Astrocyte (in vitro differentiated cells and primary cell): ENCODE measurements at regions not wholly inside any gene's neighbourhood (a gene's known extent, or its start where the extent isn't known, plus 50 kb on each side); places are given as distances from the start of the nearest gene placed in this dataset.

Source experiments
- DNase-seq: peaks from one replicate; pipeline ENCODE4 v3.0.0-alpha.2; 2010; ENCODE audit warnings: low read depth
- FAIRE-seq: peaks from 2 replicates; lab custom pipeline; 2011; peaks lifted over from hg19 to GRCh38; lab: Jason Lieb, UNC
- H2AFZ ChIP-seq: 2 replicates; pipeline ENCODE4 v1.6.0; 2012; ENCODE audit warnings: low read depth, low read length, inconsistent platforms
- H3K27ac ChIP-seq: 2 replicates; pipeline ENCODE4 v1.5.1; 2011; ENCODE audit warnings: low read depth, low read length, inconsistent platforms
- H3K27me3 ChIP-seq: 2 replicates; pipeline ENCODE4 v1.6.0; 2011; ENCODE audit warnings: low read length, inconsistent platforms; ENCODE audit not compliant: insufficient read depth
- H3K36me3 ChIP-seq: 2 replicates; pipeline ENCODE4 v1.5.1; 2011; ENCODE audit warnings: low read length, inconsistent platforms; ENCODE audit not compliant: insufficient read depth
- H3K4me1 ChIP-seq: 2 replicates; pipeline ENCODE4 v1.5.1; 2011; ENCODE audit warnings: low read length, inconsistent platforms; ENCODE audit not compliant: insufficient read depth
- H3K4me2 ChIP-seq: 2 replicates; pipeline ENCODE4 v1.6.0; 2012; ENCODE audit warnings: low read length, inconsistent platforms
- H3K4me3 ChIP-seq: 2 replicates; pipeline ENCODE4 v1.5.1; 2011; ENCODE audit warnings: low read depth, mild to moderate bottlenecking, low read length, inconsistent platforms; ENCODE audit not compliant: insufficient read depth
- H3K79me2 ChIP-seq: 2 replicates; pipeline ENCODE4 v1.6.0; 2012; ENCODE audit warnings: mild to moderate bottlenecking, low read length, inconsistent platforms; ENCODE audit not compliant: insufficient read depth
- H3K9ac ChIP-seq: 2 replicates; pipeline ENCODE4 v1.6.0; 2012; ENCODE audit warnings: mild to moderate bottlenecking, low read length, inconsistent platforms
- H3K9me3 ChIP-seq: 2 replicates; pipeline ENCODE4 v1.5.1; 2012; ENCODE audit warnings: low read depth, mild to moderate bottlenecking, low read length, inconsistent platforms; ENCODE audit not compliant: insufficient read depth
- H4K20me1 ChIP-seq: 2 replicates; pipeline ENCODE4 v1.6.0; 2012; ENCODE audit warnings: low read length, inconsistent platforms; ENCODE audit not compliant: insufficient read depth
- H3K27ac Mint-ChIP-seq: one replicate; pipeline ENCODE4 v1.8.0; 2021; ENCODE audit warnings: mild to moderate bottlenecking, mixed read lengths; ENCODE audit not compliant: unreplicated experiment
- H3K27me3 Mint-ChIP-seq: one replicate; pipeline ENCODE4 v1.8.0; 2021; ENCODE audit warnings: low read depth, mixed read lengths; ENCODE audit not compliant: unreplicated experiment
- H3K36me3 Mint-ChIP-seq: one replicate; pipeline ENCODE4 v1.8.0; 2021; ENCODE audit warnings: low read depth, mixed read lengths; ENCODE audit not compliant: unreplicated experiment
- H3K4me1 Mint-ChIP-seq: one replicate; pipeline ENCODE4 v1.8.0; 2021; ENCODE audit warnings: low read depth, mixed read lengths; ENCODE audit not compliant: unreplicated experiment
- H3K4me3 Mint-ChIP-seq: one replicate; pipeline ENCODE4 v1.8.0; 2021; ENCODE audit warnings: mild to moderate bottlenecking, moderate library complexity, mixed read lengths; ENCODE audit not compliant: unreplicated experiment
- H3K9me3 Mint-ChIP-seq: one replicate; pipeline ENCODE4 v1.8.0; 2021; ENCODE audit warnings: mild to moderate bottlenecking, mixed read lengths; ENCODE audit not compliant: unreplicated experiment
- EZH2 ChIP-seq: IDR thresholded peaks from 2 replicates; pipeline ENCODE4 v1.6.1; 2012; ENCODE audit warnings: mild to moderate bottlenecking, low read length, inconsistent platforms; ENCODE audit not compliant: insufficient read depth
- TF ChIP-seq, protein P1 (sequence below): IDR thresholded peaks from 2 replicates; pipeline ENCODE4 v1.5.1; 2011; ENCODE audit warnings: low read depth, mild to moderate bottlenecking, inconsistent platforms, low read length, moderate library complexity; ENCODE audit not compliant: insufficient read depth

DNA sequence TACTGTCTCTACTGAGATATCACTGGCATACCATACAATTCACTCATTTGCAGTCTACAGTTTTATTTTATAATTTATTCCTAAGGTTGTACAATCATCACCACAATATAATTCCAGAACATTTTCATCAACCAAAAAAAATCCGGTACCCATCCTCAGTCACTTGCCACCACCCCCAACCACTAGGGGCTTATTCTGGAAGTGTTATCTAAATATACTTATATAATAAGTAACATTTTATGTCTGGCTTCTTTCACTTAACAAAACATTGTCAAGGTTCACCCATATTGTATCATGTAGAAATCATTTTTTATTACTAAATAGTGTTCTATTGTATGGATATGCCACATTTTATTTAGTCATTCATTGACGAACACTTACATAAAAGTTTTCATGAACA is 440.8 kb downstream of the RNF144A start:
- Histone ChIP-seq H3K4me1 (no peaks in the 10 kb centered on the region), H3K4me2 (no peak overlapping the region), H3K36me3 (no peaks in the 10 kb centered on the region), H4K20me1 (no peaks in the 10 kb centered on the region), H3K9ac (no peak overlapping the region), H3K4me3 (no peak overlapping the region), H3K27ac (no peak overlapping the region), H2AFZ (no peak overlapping the region), H3K27me3 (no peaks in the 10 kb centered on the region), H3K9me3 (no peaks in the 10 kb centered on the region), H3K79me2 (no peaks in the 10 kb centered on the region)
- Mint-ChIP-seq H3K36me3 (no peaks in the 10 kb centered on the region), H3K27ac (no peak overlapping the region), H3K4me1 (peaks cover 6% of the 10 kb centered on the region), H3K4me3 (no peak overlapping the region), H3K9me3 (no peaks in the 10 kb centered on the region), H3K27me3 (no peaks in the 10 kb centered on the region)
- TF ChIP-seq EZH2, result no peak
- TF ChIP-seq, protein P1, sequence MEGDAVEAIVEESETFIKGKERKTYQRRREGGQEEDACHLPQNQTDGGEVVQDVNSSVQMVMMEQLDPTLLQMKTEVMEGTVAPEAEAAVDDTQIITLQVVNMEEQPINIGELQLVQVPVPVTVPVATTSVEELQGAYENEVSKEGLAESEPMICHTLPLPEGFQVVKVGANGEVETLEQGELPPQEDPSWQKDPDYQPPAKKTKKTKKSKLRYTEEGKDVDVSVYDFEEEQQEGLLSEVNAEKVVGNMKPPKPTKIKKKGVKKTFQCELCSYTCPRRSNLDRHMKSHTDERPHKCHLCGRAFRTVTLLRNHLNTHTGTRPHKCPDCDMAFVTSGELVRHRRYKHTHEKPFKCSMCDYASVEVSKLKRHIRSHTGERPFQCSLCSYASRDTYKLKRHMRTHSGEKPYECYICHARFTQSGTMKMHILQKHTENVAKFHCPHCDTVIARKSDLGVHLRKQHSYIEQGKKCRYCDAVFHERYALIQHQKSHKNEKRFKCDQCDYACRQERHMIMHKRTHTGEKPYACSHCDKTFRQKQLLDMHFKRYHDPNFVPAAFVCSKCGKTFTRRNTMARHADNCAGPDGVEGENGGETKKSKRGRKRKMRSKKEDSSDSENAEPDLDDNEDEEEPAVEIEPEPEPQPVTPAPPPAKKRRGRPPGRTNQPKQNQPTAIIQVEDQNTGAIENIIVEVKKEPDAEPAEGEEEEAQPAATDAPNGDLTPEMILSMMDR, result no peak
- FAIRE-seq (no peak), DNase-seq (no peak)

DNA sequence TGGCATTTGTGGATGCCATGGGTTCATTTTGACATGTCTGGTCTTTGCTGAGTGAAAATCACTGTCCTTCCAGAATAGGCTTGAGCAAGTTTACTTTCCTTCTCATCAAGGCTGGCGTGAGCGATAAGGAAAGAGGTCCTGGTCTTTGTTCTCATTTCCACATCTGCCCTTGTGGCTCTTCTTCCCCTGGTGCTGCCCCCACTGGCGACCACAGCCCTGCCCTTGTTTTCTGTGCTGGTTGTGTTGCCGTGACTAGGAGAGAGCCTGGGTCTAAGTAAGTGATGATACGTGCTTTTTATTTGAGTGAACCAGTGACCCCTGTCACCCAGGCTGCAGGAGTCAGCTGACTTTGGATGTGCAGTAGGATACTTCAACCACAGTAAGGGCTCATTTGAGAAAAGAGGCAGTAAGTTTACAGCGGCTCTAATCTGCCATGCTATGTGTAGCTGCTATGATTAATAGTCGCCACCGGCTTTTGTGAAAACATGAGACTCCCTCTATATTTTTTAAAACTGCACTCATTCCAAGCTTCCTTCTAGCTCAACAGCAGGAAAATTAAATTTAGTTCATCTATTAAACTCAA is 441.7 kb downstream of the RNF144A start:
- H3K36me3 ChIP-seq, result no peaks in the 10 kb centered on the region
- DNase-seq (no peak), FAIRE-seq (no peak)
- no peaks in the 10 kb centered on the region for H3K79me2 ChIP-seq
- no peaks in the 10 kb centered on the region for H3K36me3 Mint-ChIP-seq
- no peak for TF ChIP-seq EZH2
- no peak overlapping the region for H3K4me2 ChIP-seq
- H3K27ac ChIP-seq, result no peak overlapping the region
- H3K27me3 ChIP-seq, result no peaks in the 10 kb centered on the region
- H3K4me3 ChIP-seq, result no peak overlapping the region
- H3K4me1 Mint-ChIP-seq, result peaks cover 6% of the 10 kb centered on the region
- H3K27me3 Mint-ChIP-seq, result no peaks in the 10 kb centered on the region
- H3K9me3 Mint-ChIP-seq, result no peaks in the 10 kb centered on the region
- no peak overlapping the region for H3K9ac ChIP-seq
- H3K9me3 ChIP-seq, result no peaks in the 10 kb centered on the region
- H4K20me1 ChIP-seq, result no peaks in the 10 kb centered on the region
- H2AFZ ChIP-seq, result no peak overlapping the region
- no peaks in the 10 kb centered on the region for H3K4me1 ChIP-seq
- no peak overlapping the region for H3K27ac Mint-ChIP-seq
- no peak overlapping the region for H3K4me3 Mint-ChIP-seq

DNA sequence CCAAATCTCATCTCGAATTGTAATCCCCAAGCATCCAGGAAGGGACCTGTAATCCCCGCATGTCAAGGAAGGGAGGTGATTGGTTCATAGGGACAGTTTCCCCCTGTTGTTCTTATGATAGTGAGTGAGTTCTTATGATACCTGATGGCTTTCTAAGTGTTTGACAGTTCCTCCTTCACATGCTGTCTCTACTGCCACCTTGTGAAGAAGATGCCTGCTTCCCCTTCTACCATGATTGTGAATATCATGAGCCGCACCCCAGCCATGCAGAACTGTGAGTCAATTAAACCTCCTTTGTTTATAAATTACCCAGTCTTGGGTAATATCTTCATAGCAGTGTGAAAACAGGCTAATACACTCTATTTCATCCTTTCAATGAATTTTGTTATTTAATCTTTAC is 446.7 kb downstream of the RNF144A start:
- Histone ChIP-seq H3K9me3 (no peaks in the 10 kb centered on the region), H3K4me2 (no peak overlapping the region), H3K27me3 (no peaks in the 10 kb centered on the region), H3K9ac (no peak overlapping the region), H4K20me1 (no peaks in the 10 kb centered on the region), H3K36me3 (no peaks in the 10 kb centered on the region), H3K27ac (no peak overlapping the region), H3K4me3 (no peak overlapping the region), H3K79me2 (no peaks in the 10 kb centered on the region), H2AFZ (no peak overlapping the region), H3K4me1 (no peaks in the 10 kb centered on the region)
- FAIRE-seq (no peak), DNase-seq (no peak)
- Mint-ChIP-seq H3K27ac (no peak overlapping the region), H3K4me1 (peaks cover 6% of the 10 kb centered on the region), H3K36me3 (no peaks in the 10 kb centered on the region), H3K9me3 (no peaks in the 10 kb centered on the region), H3K27me3 (no peaks in the 10 kb centered on the region), H3K4me3 (no peak overlapping the region)
- TF ChIP-seq EZH2, result no peak
- TF ChIP-seq, protein P1, result no peak
